ENCODE measurements at regions not wholly inside any gene's neighbourhood (a gene's known extent, or its start where the extent isn't known, plus 50 kb on each side); places are given as distances from the start of the nearest gene placed in this dataset.

GRCh38 chr9:27934471-27934870 is 361.2 kb upstream of the C9orf72 start:
- no peak overlapping the region for H4K8ac ChIP-seq (ENCODE audit: low read length)
- peaks cover 3% of the 10 kb centered on the region for H3K4me1 ChIP-seq (ENCODE audit: control insufficient read depth, insufficient read depth, low read depth, low read length)
- H3K18ac ChIP-seq (ENCODE audit: low read depth in 1 of 2, low read length in 2 of 2), result no peak overlapping the region
- no peak for DNase-seq
- no peak overlapping the region for H2AK5ac ChIP-seq (ENCODE audit: low read length, severe bottlenecking)
- H3K4me2 ChIP-seq (ENCODE audit: low read length, poor library complexity, severe bottlenecking), result no peak overlapping the region
- no peak overlapping the region for H2AFZ ChIP-seq (ENCODE audit: low read depth, low read length)
- H2BK120ac ChIP-seq (ENCODE audit: low read depth, low read length), result no peak overlapping the region
- H2BK12ac ChIP-seq (ENCODE audit: low read length in 2 of 2), result no peak overlapping the region
- H4K91ac ChIP-seq (ENCODE audit: low read length), result no peak overlapping the region
- H2BK5ac ChIP-seq (ENCODE audit: low read depth, low read length, poor library complexity, severe bottlenecking), result no peak overlapping the region
- H3K79me1 ChIP-seq (replicated peaks; ENCODE audit: low read length, poor library complexity, severe bottlenecking), result no peaks in the 10 kb centered on the region
- no peak overlapping the region for H3K14ac ChIP-seq (ENCODE audit: low read length in 2 of 2)
- no peak overlapping the region for H3K4ac ChIP-seq (ENCODE audit: low read depth in 1 of 2, low read length in 2 of 2)
- no peak overlapping the region for H3K9ac ChIP-seq (ENCODE audit: low read length)
- H3K27ac ChIP-seq (ENCODE audit: low read length, poor library complexity, severe bottlenecking), result no peak overlapping the region
- H3K9me3 ChIP-seq (ENCODE audit: control insufficient read depth, low read length), result no peaks in the 10 kb centered on the region
- H2BK15ac ChIP-seq (ENCODE audit: low read depth, poor library complexity, severe bottlenecking), result no peak overlapping the region
- no peak overlapping the region for H3K23ac ChIP-seq (ENCODE audit: low read length in 2 of 2)
- no peak overlapping the region for H3K4me3 ChIP-seq (ENCODE audit: insufficient read depth in 1 of 2, low read depth in 1 of 2, low read length in 2 of 2)
- no peaks in the 10 kb centered on the region for H3K27me3 ChIP-seq (ENCODE audit: control insufficient read depth in 1 of 2, insufficient read depth in 1 of 2, low read length in 2 of 2)
- WGBS, result 77% methylated on average over 5 of the region's 5 CpGs
- H3K36me3 ChIP-seq (ENCODE audit: control insufficient read depth in 1 of 2, insufficient read depth in 2 of 2, low read depth in 1 of 2, low read length in 2 of 2), result no peaks in the 10 kb centered on the region

GRCh38 chr9:27939186-27939585 is 365.9 kb upstream of the C9orf72 start:
- DNase-seq, result no peak
- Histone ChIP-seq H2BK15ac (ENCODE audit: low read depth, poor library complexity, severe bottlenecking) (no peak overlapping the region), H4K8ac (ENCODE audit: low read length) (no peak overlapping the region), H3K36me3 (ENCODE audit: control insufficient read depth in 1 of 2, insufficient read depth in 2 of 2, low read depth in 1 of 2, low read length in 2 of 2) (no peaks in the 10 kb centered on the region), H3K14ac (ENCODE audit: low read length in 2 of 2) (no peak overlapping the region), H3K4me3 (ENCODE audit: insufficient read depth in 1 of 2, low read depth in 1 of 2, low read length in 2 of 2) (no peak overlapping the region), H2AFZ (ENCODE audit: low read depth, low read length) (no peak overlapping the region), H3K9me3 (ENCODE audit: control insufficient read depth, low read length) (no peaks in the 10 kb centered on the region), H2BK12ac (ENCODE audit: low read length in 2 of 2) (no peak overlapping the region), H3K27me3 (ENCODE audit: control insufficient read depth in 1 of 2, insufficient read depth in 1 of 2, low read length in 2 of 2) (no peaks in the 10 kb centered on the region), H2AK5ac (ENCODE audit: low read length, severe bottlenecking) (no peak overlapping the region), H2BK120ac (ENCODE audit: low read depth, low read length) (no peak overlapping the region), H4K91ac (ENCODE audit: low read length) (no peak overlapping the region), H3K23ac (ENCODE audit: low read length in 2 of 2) (no peak overlapping the region), H3K27ac (ENCODE audit: low read length, poor library complexity, severe bottlenecking) (no peak overlapping the region), H3K9ac (ENCODE audit: low read length) (no peak overlapping the region), H3K4ac (ENCODE audit: low read depth in 1 of 2, low read length in 2 of 2) (no peak overlapping the region), H2BK5ac (ENCODE audit: low read depth, low read length, poor library complexity, severe bottlenecking) (no peak overlapping the region), H3K18ac (ENCODE audit: low read depth in 1 of 2, low read length in 2 of 2) (no peak overlapping the region), H3K79me1 (replicated peaks; ENCODE audit: low read length, poor library complexity, severe bottlenecking) (no peaks in the 10 kb centered on the region), H3K4me2 (ENCODE audit: low read length, poor library complexity, severe bottlenecking) (no peak overlapping the region), H3K4me1 (ENCODE audit: control insufficient read depth, insufficient read depth, low read depth, low read length) (no peaks in the 10 kb centered on the region)
- 87% methylated on average over 2 of the region's 2 CpGs for WGBS

GRCh38 chr9:27940535-27940934 is 367.3 kb upstream of the C9orf72 start:
- no peak overlapping the region for H3K27ac ChIP-seq (ENCODE audit: low read length, poor library complexity, severe bottlenecking)
- H2BK15ac ChIP-seq (ENCODE audit: low read depth, poor library complexity, severe bottlenecking), result no peak overlapping the region
- H2BK120ac ChIP-seq (ENCODE audit: low read depth, low read length), result no peak overlapping the region
- no peak overlapping the region for H3K4me3 ChIP-seq (ENCODE audit: insufficient read depth in 1 of 2, low read depth in 1 of 2, low read length in 2 of 2)
- no peaks in the 10 kb centered on the region for H3K36me3 ChIP-seq (ENCODE audit: control insufficient read depth in 1 of 2, insufficient read depth in 2 of 2, low read depth in 1 of 2, low read length in 2 of 2)
- H3K18ac ChIP-seq (ENCODE audit: low read depth in 1 of 2, low read length in 2 of 2), result no peak overlapping the region
- WGBS, result no CpG with 5 or more reads among the region's 3 CpGs
- no peak overlapping the region for H4K8ac ChIP-seq (ENCODE audit: low read length)
- no peak overlapping the region for H3K4me2 ChIP-seq (ENCODE audit: low read length, poor library complexity, severe bottlenecking)
- H3K79me1 ChIP-seq (replicated peaks; ENCODE audit: low read length, poor library complexity, severe bottlenecking), result no peaks in the 10 kb centered on the region
- no peak overlapping the region for H2AFZ ChIP-seq (ENCODE audit: low read depth, low read length)
- H4K91ac ChIP-seq (ENCODE audit: low read length), result no peak overlapping the region
- H3K27me3 ChIP-seq (ENCODE audit: control insufficient read depth in 1 of 2, insufficient read depth in 1 of 2, low read length in 2 of 2), result no peaks in the 10 kb centered on the region
- H3K4me1 ChIP-seq (ENCODE audit: control insufficient read depth, insufficient read depth, low read depth, low read length), result no peaks in the 10 kb centered on the region
- DNase-seq, result no peak
- no peak overlapping the region for H2BK5ac ChIP-seq (ENCODE audit: low read depth, low read length, poor library complexity, severe bottlenecking)
- no peak overlapping the region for H3K14ac ChIP-seq (ENCODE audit: low read length in 2 of 2)
- no peak overlapping the region for H3K23ac ChIP-seq (ENCODE audit: low read length in 2 of 2)
- H3K9ac ChIP-seq (ENCODE audit: low read length), result no peak overlapping the region
- H3K9me3 ChIP-seq (ENCODE audit: control insufficient read depth, low read length), result no peaks in the 10 kb centered on the region
- H2AK5ac ChIP-seq (ENCODE audit: low read length, severe bottlenecking), result no peak overlapping the region
- H2BK12ac ChIP-seq (ENCODE audit: low read length in 2 of 2), result no peak overlapping the region
- no peak overlapping the region for H3K4ac ChIP-seq (ENCODE audit: low read depth in 1 of 2, low read length in 2 of 2)

GRCh38 chr9:27943501-27943900 is 370.2 kb upstream of the C9orf72 start:
- no peaks in the 10 kb centered on the region for H3K9me3 ChIP-seq (ENCODE audit: control insufficient read depth, low read length)
- no peak overlapping the region for H2BK5ac ChIP-seq (ENCODE audit: low read depth, low read length, poor library complexity, severe bottlenecking)
- no peaks in the 10 kb centered on the region for H3K4me1 ChIP-seq (ENCODE audit: control insufficient read depth, insufficient read depth, low read depth, low read length)
- H3K4me2 ChIP-seq (ENCODE audit: low read length, poor library complexity, severe bottlenecking), result no peak overlapping the region
- no peak overlapping the region for H3K14ac ChIP-seq (ENCODE audit: low read length in 2 of 2)
- H4K91ac ChIP-seq (ENCODE audit: low read length), result no peak overlapping the region
- no peak for DNase-seq
- H2AK5ac ChIP-seq (ENCODE audit: low read length, severe bottlenecking), result no peak overlapping the region
- H2BK15ac ChIP-seq (ENCODE audit: low read depth, poor library complexity, severe bottlenecking), result no peak overlapping the region
- no peak overlapping the region for H2AFZ ChIP-seq (ENCODE audit: low read depth, low read length)
- no peak overlapping the region for H2BK12ac ChIP-seq (ENCODE audit: low read length in 2 of 2)
- no peak overlapping the region for H3K4ac ChIP-seq (ENCODE audit: low read depth in 1 of 2, low read length in 2 of 2)
- H3K9ac ChIP-seq (ENCODE audit: low read length), result no peak overlapping the region
- H3K36me3 ChIP-seq (ENCODE audit: control insufficient read depth in 1 of 2, insufficient read depth in 2 of 2, low read depth in 1 of 2, low read length in 2 of 2), result no peaks in the 10 kb centered on the region
- H3K4me3 ChIP-seq (ENCODE audit: insufficient read depth in 1 of 2, low read depth in 1 of 2, low read length in 2 of 2), result no peak overlapping the region
- H3K18ac ChIP-seq (ENCODE audit: low read depth in 1 of 2, low read length in 2 of 2), result no peak overlapping the region
- 55% methylated on average over 1 of the region's 1 CpG for WGBS
- H3K27ac ChIP-seq (ENCODE audit: low read length, poor library complexity, severe bottlenecking), result no peak overlapping the region
- H3K23ac ChIP-seq (ENCODE audit: low read length in 2 of 2), result no peak overlapping the region
- no peak overlapping the region for H4K8ac ChIP-seq (ENCODE audit: low read length)
- H3K27me3 ChIP-seq (ENCODE audit: control insufficient read depth in 1 of 2, insufficient read depth in 1 of 2, low read length in 2 of 2), result no peaks in the 10 kb centered on the region
- no peak overlapping the region for H2BK120ac ChIP-seq (ENCODE audit: low read depth, low read length)
- no peaks in the 10 kb centered on the region for H3K79me1 ChIP-seq (replicated peaks; ENCODE audit: low read length, poor library complexity, severe bottlenecking)
